GM21717 (cell line): ENCODE measurements at regions not wholly inside any gene's neighbourhood (a gene's known extent, or its start where the extent isn't known, plus 50 kb on each side); places are given as distances from the start of the nearest gene placed in this dataset.

Source experiments
- ATAC-seq: cut with Tn5 transposase; IDR thresholded peaks from one replicate; pipeline ENCODE4 v1.9.1; 2021; ENCODE audit warnings: mild to moderate bottlenecking, moderate library complexity; ENCODE audit not compliant: unreplicated experiment

DNA sequence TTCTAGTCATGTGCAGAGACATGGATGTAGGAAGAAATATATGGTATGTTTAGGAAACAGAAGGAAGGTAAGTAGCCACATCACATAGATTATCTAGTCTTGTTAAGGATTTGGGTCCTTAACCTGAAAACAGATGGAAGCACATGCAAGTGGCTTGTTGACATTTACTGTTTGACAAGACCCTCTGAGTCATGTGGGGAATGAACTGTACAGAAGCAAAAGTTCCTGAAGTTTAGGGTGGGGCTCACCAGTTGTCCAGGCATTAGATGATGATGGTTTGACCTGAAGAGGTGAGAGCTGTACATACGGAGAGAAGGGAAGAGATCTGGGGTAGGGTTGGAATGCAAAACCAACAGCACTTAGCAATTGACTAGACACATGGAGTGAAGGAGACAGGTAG, 281.1 kb upstream of the GRIP1 start:
- ATAC-seq, result no peak

GRCh38 chr12:66960704-66961690, 282.1 kb upstream of the GRIP1 start:
- no peak for ATAC-seq

- ATAC-seq, result no peak
Observed at GRCh38 chr12:66962290-66962689, 283.4 kb upstream of the GRIP1 start.

- ATAC-seq, result no peak
Observed at GRCh38 chr12:66963901-66964300, 285.0 kb upstream of the GRIP1 start.

DNA sequence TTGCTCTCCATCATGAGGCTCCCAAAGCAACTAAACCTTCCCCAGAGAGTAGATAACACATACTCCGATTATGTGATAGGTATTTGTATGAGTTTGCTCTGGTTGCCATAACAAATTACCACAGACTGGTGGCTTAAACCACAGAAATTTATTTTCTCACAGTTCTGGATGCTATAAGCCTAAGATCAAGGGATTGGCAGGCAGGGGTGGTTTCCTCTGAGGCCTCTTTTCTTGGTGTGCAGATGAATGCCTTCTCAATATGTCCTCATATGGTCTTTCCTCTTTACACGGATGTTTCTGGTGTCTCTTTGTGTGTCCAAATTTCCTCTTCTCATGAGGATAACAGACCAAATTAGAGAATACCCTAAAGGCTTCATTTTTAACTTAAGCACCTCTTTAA, 285.8 kb upstream of the GRIP1 start:
- ATAC-seq, result no peak

DNA sequence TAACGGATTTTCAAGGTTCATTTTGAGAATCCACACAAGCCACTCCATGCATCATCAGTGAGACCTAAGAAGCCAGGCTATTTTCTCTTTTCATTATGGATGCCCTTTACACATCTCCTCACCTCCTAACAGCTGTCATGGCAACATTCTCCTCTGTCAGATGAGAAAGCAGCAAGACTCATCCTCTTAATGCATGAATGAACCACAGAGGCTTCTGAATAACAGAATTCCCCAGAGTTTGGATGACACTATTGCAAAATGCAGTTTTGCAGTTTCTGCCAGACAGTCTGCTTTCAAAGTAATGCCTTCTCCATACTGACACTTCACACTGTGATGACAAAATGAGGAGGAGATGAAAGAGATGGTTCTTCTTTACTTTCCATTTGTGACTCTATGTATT, 286.7 kb upstream of the GRIP1 start:
- ATAC-seq, result no peak

DNA sequence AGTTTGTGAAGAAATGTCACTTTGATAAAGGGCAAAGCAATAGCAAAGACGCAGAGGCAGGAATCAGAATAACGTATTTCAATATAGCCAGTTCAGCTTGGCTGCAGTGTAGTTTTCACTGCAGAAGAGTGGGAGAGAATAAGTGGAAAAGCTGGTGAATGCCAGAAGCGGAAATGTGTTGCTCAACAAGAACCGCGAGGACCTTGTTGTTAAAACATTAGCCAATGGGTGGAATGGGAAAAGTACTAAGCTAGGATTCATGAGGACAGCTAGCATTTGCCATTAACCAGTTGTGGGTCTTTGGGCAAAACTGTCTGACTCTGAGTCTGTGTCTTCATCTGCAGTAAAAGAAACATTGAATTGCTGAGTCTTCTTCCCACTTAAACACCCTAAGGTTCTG, 292.9 kb upstream of the GRIP1 start:
- no peak for ATAC-seq

- ATAC-seq, result no peak
Observed at GRCh38 chr12:66976526-66976925, 292.6 kb upstream of the CAND1 start.

GRCh38 chr12:66978802-66979201, 290.4 kb upstream of the CAND1 start:
- ATAC-seq, result no peak

DNA sequence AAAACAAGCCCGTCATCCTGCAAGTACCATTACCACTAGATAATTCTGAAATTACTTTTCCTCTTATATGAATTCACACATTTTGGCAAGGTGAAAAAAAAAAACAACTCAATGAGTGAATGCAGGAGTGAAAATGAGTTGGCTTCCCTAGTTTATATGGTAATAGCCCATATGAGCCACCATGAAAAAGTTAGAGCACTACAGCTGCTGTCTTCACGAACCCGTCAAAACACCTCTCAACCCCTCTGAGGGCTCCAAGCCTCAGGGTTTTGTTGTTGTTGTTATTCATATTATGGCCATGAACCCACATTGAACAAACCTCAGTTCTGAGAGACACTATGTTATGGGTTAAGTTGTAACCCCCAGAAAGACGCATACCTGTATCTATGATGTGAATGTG, 289.9 kb upstream of the CAND1 start:
- no peak for ATAC-seq

GRCh38 chr12:66984077-66984476, 285.1 kb upstream of the CAND1 start:
- no peak for ATAC-seq

DNA sequence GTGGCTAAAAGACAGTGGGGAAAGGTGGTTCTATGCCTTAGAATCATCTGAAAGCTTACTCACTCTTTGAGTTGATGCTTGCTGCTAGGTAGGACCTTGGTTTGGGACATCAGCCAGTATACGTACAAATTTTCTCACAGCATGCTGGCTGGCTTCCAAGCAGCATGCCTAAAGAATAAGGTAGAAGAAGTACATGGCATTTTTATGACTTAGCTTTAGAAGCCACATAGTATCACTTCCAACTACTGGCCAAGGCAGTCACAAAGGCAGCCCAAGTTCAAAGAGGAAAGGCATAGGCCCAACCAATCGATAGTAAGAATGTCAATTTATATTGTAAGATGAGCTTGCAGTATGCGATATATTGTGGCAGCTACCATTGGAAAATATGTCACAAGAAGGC, 284.2 kb upstream of the CAND1 start:
- no peak for ATAC-seq

DNA sequence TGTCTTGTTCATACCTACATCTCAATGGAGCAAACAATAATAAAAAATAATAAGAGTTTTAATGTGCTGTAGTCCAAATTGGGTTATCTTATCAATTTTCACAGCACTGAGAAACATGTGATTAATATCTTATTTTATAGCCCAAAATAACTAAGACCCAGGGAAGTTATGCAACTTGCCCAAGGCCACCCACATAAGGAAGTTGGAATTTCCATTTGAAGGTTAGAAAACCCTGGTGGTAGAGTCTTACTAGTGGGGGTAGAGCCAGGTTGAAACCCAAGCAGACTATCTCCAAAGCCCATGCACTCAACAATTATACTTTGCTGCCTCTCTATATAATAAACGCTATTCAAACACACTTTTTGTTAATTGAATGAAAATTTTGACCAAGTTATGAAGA, 270.0 kb upstream of the CAND1 start:
- no peak for ATAC-seq

DNA sequence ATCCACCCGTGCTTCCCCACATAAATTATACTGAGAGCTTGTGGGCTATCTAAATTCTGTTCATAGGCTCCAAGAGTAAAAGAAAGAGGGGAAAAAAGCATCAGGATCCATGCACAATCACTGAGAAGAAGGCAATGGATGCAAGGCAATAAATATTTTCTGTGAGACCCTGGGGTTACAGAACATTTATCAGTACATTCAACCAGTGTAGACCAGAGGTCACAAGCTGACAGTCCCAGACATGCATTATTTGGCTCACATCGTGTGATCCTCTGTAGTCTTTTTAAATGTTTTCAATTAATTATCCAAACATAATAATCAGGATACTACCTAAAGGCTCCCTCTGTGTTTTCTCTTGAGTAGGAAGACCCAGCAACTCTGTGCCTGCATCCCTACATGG, 267.9 kb upstream of the CAND1 start:
- ATAC-seq, result no peak

DNA sequence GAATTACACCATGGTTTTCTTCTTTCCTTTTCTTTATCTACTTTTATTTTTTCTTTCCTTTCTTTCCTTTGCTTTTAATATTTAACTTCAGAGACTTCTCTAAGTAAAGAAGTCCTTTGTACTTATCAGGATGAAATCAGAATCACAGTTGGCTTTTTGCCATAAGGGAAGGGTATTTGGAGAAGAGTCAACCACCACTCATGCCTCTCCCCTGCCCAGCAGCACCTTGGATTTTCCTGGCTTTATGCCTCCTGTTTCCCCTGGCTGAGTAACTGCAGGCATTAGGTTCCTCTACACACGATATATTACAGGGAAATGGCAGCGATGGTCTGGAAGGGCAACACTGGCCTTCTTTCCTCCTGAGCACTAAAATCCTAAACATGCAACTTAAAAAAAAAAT, 266.4 kb upstream of the CAND1 start:
- ATAC-seq, result no peak

DNA sequence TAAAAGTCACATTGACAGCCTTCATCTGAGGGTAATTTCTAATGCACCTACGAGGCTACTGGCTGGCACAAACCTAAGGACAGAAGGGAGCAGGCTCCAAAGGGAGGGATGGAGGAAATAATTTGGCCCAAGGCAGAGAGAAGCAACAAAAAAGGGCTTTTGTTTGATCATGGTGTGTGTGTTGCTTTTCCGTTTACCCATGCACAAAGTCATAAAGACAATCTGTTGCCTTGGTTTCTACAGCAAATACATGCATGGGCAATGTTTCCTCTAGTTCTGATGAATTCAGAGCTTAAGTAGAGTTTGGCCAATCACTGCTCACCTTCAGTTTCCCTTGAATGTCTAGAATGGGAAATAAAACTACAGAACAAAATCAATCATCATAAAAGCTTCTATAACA, 262.5 kb upstream of the CAND1 start:
- ATAC-seq, result no peak

DNA sequence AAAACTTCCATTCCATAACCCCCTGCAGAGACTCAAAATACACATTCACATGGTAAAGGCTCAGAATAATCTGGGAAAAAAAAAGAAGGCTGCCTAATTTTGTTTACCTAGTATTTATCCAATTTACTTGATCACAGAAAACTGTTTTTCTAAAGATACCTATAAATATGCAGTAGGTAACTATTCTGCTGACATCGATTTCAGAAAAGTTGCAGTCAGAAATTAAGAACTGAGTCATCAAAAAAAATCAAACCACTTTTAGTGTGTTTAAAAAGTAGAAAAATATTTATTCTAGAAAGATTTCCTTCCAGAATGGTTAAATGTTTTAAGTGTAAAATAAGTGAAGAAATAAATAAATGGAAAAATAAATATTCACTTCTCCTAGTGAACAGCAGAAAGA, 254.5 kb upstream of the CAND1 start:
- ATAC-seq, result no peak

DNA sequence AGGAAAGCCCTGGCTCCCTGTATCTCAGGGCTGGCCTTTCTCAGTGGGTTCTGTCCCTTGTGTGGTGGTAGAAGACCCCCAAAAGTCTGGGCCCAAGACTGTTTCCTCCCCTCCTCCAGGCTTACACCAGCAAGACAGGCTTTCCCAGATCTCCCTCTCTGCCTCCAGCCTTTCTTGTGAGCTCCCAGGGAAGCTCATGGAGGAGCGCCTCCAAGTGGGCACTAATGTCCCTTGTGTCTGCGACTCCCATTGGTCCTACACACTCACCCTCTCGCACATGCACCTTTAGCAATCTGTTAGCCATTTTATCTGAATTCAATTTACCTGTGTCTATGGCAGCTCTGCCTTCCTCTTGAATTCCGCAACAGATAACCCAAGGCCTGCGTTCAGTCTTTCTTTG, 251.1 kb upstream of the CAND1 start:
- ATAC-seq, result no peak

DNA sequence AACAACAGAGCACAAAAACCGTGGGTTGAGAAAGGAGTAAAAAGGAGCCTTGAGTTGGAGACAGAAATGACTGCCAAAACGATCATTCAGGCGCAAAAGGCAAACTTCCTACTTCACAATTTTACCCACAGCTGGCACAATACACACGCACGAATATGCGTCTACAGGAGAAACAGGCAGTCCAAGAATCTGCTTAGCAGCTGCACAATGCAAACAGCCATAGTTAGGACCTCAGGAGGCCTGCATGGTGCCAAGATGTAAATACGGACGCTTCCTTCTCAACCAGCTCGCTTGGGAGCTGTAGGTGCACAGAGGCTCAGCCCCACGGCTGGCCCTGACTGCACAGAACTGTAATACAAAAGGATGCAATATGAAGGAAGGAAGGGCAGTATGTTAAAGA, 250.1 kb upstream of the CAND1 start:
- ATAC-seq, result no peak

GRCh38 chr12:67025543-67026114, 243.5 kb upstream of the CAND1 start:
- no peak for ATAC-seq

- ATAC-seq, result no peak
Observed at GRCh38 chr12:67026487-67027246, 242.5 kb upstream of the CAND1 start.

DNA sequence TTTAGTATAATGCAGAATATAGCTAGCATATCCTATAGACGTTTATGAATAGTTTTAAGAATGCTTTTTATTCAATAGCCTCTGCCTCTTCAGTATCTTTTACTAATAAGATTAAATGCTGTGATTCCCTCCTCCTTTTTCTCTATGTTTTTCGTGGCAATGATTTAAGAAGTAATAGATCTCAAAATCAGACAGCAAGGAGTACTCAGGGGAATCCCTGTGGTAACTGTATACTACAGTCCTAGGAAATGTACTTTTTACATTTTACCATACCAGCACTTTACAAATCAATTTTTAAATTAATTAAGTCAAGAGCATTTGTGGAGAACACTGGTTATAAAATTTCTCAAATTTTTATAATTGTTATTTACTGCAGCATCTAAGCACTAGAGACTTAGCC, 240.6 kb upstream of the CAND1 start:
- ATAC-seq, result no peak
